KOPT-K1 (cell line): ENCODE measurements at regions not wholly inside any gene's neighbourhood (a gene's known extent, or its start where the extent isn't known, plus 50 kb on each side); places are given as distances from the start of the nearest gene placed in this dataset.

Experiments
- H3K27ac ChIP-seq: fragments of 200-600 bp; sonication (generic); 2 replicates; pipeline ENCODE4 v1.5.1; 2016; ENCODE audit warnings: antibody characterized with exemption, mild to moderate bottlenecking, low read depth, low read length; ENCODE audit not compliant: poor library complexity, severe bottlenecking
- H3K36me3 ChIP-seq: fragments of 200-600 bp; sonication (generic); 2 replicates; pipeline ENCODE4 v1.5.1; 2017; ENCODE audit warnings: antibody characterized with exemption, mild to moderate bottlenecking, low read length, moderate library complexity; ENCODE audit not compliant: insufficient read depth
- H3K9me3 ChIP-seq: fragments of 200-600 bp; sonication (generic); 2 replicates; pipeline ENCODE4 v1.5.1; 2017; ENCODE audit warnings: antibody characterized with exemption, low read length, mild to moderate bottlenecking; ENCODE audit not compliant: insufficient read depth, poor library complexity, severe bottlenecking

DNA sequence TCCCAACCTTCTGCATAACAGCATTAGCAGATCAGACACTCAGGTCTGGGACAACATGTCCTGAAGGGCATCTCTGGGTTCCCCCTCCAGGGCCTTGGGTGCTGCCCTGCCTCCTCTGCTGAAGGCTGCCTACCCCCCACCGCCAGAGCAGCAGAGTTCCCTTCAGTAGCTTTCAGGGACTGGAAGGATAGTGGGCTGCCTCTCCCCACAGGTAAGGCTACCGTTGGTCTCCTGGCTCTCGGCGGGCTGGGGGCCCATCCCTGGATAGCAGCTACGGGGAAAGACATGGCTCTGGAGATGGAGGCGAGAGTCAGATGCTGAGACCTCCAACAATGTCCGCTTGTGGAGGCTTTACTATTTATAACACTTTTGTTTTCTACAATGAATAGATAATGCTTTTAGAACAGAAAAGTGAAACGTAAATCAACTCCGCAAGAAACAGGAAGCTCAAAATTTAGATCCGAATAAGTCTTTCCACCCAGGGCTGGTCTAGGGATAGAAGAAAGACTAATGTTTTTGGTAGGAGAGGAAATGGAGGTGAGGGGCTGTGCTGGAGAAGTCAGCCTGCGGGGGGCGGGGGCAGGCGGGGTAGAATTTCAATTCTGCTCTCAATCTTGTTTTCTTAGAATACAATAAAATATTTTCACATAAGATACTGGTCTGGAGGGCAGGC lies 58.4 kb downstream of the ARL4C start:
- Histone ChIP-seq H3K27ac (peak overlapping the region; percentile 66), H3K9me3 (no peaks in the 10 kb centered on the region), H3K36me3 (no peaks in the 10 kb centered on the region)

DNA sequence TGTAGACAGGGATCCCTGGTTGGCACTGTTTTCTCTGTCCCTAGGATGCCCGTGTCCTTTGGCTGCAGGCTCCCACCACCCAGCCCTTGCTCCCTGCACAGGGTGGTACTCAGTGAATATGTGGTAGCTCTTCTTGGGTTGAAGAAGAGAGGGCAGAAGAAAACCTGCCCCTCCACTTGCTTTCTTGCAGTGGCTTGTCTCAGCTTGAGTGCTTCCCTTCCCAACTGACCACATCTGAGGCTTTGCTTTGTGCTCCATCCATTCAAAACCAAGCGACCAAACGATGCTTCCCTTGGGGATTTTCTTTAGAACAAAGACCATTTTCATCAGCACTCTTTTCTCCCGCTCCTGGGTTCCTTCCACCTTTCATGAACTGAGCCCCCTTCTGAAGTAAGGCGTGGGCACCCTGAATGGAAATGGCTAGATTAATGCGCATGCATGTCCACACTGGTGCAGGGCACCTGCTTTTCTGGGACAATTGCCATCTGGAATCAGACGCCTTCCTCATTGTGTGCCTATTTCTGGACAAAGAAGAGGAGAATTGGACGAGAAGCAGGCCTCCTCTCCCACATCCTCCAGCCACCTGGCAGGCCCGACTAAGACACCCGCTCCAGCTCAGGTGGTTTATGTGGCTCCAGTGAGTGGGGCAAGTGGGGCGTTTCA lies 59.1 kb downstream of the ARL4C start:
- Histone ChIP-seq H3K9me3 (no peaks in the 10 kb centered on the region), H3K36me3 (no peaks in the 10 kb centered on the region), H3K27ac (peak overlapping the region; percentile 66)

DNA sequence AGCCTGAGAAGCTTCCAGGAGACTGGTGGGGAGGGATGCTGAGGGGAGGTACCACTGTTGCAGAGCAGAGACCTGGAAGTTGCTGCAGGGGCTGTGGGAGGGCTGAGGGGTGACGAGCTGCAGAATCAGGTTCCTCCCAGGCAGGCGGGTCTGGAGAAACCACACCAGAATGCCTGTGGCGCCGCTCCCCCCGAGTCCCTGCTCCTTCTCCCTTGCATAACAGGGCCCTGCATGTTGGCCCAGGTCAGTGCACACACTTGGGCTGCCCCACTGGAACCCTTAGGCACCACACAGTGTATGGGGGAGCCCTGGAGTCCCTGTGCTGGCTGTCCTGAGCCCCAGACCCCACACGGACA lies 60.4 kb downstream of the ARL4C start:
- Histone ChIP-seq H3K36me3 (no peaks in the 10 kb centered on the region), H3K27ac (peak overlapping the region; percentile 66), H3K9me3 (no peaks in the 10 kb centered on the region)

DNA sequence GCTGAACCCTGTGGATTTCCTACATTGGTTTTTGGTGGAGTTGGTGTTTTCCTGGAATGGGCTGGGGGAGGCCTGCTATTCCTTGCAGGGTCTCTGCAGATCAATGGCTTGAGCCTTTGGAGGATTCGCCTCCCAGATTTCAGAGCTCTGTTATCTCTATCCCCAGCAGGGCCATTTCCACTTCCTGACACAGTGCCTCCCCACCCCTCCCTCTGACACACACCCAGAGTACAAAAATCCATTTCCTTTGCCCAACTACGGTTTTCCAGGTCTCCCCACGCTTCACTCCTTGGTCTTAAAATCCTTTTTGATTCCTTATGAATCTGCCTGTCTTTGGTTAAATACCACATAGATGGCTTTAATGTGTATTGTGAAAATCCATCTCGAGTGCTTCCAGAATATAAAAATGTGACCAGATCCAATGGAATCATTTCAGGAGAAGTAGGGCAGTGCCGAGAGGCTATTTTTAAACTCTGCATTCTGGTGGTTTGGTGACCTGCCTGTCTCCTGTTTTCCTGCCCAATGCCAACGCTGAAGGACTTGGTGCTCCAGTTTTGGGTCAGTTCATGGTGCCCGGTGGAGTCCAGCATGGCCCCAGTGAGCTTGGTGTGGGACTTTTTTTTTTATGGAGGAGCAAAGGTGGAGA lies 60.9 kb downstream of the ARL4C start:
- Histone ChIP-seq H3K27ac (peak overlapping the region; percentile 66), H3K36me3 (no peaks in the 10 kb centered on the region), H3K9me3 (no peaks in the 10 kb centered on the region)

DNA sequence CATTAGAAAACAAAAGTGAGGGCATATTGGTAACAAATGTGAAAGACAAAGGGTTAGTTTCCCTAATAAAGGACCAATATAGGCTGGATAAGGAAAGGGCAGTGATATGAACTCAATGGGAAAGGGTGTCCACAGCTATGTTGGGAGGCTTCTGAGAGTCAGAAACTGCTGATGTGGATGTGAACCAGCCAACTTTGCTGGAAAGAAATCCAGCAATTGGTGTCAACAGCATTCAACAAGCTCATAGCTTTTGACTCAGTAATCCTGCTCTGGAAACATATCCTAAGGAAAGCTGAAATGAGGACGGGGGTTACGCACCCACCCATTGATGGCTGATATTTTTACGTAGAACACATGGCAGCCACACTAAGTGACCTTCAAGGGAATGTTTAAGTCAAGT lies 63.7 kb downstream of the ARL4C start:
- peak overlapping the region; percentile 36 for H3K27ac ChIP-seq
- H3K36me3 ChIP-seq, result no peaks in the 10 kb centered on the region
- H3K9me3 ChIP-seq, result no peaks in the 10 kb centered on the region

DNA sequence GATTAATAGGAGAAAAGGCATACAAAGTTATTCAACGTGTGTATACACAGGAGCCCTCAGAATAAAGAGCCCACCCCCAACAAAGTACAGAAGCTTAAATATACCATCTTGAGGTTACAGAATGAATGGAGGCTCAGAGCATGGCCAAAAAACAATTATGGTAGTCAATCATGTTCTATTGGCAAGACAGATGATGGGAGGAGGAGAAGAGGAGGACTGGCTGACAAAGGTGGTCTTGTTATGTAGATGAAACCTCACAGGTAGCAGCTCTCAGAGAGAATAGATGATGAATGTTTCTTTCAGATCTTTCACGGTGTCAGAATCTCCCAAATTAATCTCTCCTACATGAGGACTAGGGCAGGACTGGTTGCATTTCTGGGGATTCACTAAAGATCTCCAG lies 66.0 kb downstream of the ARL4C start:
- Histone ChIP-seq H3K27ac (no peak overlapping the region), H3K9me3 (no peaks in the 10 kb centered on the region), H3K36me3 (no peaks in the 10 kb centered on the region)

DNA sequence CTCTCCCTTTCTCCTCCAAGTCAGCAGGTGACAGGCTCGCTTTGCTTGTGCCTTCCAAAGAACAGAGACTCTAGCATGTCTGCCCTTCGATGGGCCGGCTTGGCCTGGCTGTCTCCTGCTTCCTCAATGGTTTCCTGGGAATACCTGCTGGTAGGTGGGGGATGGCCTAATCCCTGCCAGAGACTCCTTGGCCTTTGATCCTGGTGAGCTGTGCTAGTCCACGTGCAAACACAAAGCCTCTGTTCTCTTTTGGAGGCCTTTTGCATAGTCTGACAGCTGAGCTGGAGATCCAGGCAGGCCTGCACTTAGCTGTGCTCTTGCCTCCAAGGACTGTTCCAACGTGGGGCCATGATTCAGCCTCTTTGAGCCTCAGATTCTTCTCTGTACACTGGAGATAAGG lies 67.6 kb downstream of the ARL4C start:
- H3K27ac ChIP-seq, result peak overlapping the region; percentile 99
- H3K9me3 ChIP-seq, result no peaks in the 10 kb centered on the region
- no peaks in the 10 kb centered on the region for H3K36me3 ChIP-seq

DNA sequence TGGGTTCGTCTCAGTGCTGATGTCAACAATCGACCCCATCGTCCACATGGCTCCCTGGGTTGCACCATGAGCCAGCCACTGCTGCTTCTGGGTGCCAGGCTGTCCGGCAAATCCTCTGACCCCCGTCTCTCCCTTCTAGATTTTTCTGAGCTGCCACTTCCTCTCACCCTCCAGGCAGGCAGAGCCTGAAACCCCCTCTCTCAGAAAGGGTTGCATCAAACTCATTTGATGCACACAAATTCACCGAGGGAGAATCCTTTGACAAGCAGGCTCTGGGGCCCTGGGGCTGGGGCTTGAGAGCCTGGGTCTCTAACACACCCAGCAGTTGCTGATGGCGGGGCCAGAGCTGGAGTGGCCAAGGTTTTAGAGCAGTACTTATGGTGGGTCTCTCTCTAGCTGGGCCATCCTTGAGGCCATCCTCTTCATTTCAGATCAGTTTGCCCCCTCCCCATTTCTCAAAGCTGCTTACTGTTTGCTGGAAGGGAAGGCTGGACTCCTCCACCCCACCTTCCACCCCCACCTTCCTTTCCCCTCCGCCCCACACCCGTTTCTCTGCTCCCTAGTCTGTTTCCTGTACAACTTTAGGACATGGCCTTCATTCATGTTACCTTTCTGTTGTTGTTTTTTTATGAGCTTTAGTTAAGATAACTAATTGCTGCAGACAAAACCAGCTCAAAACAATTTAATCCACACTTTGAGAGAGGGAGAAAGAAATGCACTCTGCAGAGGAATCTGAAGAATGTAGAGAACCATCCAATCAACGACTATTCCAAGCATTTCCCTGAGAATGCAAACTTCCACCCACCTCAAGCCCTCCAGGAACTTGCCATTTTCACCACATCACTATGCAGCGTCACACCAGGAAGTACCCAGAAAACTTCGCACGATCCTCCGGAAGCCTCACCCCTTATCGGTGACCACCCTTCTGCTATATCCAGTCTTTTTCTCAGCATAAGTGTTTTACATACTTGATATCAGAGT lies 69.5 kb downstream of the ARL4C start:
- peak overlapping the region; percentile 99 for H3K27ac ChIP-seq
- no peaks in the 10 kb centered on the region for H3K36me3 ChIP-seq
- no peaks in the 10 kb centered on the region for H3K9me3 ChIP-seq

DNA sequence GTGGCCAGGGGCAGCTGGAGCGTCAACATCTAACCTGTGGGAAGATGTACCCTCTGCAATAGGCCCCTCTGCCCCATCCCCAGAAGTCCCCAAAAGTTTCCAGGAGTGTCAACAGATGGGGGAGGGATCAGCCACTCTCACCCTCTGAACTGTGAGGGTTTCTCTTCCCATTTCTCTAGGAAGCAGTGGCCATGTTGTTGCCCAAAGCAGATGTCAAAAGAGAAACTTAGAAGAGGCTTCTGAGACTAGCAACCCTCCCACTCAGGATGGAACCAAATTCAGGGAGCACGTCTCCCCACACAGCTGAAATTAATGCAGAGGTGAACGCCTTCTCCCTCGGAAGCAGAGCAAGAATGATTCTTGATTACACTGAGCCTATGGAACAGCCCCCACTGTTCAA lies 70.3 kb downstream of the ARL4C start:
- H3K27ac ChIP-seq, result peak overlapping the region; percentile 99
- H3K36me3 ChIP-seq, result no peaks in the 10 kb centered on the region
- H3K9me3 ChIP-seq, result no peaks in the 10 kb centered on the region

DNA sequence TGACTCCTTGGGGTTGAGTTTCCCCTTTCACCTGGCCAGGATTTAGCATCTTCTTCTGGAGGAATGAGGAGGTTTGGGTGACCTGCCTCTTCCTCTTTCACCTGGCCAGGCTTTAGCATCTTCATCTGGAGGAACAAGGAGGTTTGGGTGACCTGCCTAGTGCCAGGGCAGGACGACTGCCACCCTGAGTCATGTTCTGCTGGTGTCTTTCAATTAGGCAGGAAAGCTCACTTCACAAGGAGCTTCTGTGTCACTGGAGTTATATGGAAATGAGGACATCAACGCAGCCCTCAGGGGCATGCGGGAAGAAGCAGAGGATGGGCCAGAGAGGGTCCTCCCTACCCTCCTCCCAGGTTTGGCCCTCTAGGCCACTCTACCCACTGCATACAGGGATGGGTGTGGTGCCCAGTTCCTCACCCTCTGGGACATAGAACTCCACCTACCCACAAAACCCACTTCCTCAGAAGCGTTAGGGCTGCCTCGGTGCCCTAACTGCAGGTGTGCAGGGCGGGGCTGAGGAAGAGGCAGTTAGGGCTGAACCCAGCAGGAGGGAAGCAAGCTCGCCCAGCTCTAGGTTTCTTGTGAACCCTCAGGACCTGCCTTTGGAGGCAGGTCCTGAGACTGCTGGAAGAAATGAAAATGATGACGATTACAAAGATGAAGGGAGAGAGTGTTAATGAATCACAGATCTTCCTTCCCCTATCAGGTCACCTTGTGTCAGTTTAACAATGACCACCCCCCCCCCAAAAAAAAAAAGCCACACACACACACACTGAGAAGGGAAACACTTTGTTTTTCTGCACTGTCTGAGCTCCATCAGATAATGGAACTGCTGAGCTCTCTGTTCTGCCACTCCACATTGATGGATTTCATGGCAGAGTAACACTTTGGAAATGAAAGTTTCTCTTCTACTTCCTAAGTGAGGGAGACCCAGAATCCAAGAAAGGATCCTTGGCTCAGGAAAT lies 71.0 kb downstream of the ARL4C start:
- Histone ChIP-seq H3K9me3 (no peaks in the 10 kb centered on the region), H3K36me3 (no peaks in the 10 kb centered on the region), H3K27ac (peak overlapping the region; percentile 99)

DNA sequence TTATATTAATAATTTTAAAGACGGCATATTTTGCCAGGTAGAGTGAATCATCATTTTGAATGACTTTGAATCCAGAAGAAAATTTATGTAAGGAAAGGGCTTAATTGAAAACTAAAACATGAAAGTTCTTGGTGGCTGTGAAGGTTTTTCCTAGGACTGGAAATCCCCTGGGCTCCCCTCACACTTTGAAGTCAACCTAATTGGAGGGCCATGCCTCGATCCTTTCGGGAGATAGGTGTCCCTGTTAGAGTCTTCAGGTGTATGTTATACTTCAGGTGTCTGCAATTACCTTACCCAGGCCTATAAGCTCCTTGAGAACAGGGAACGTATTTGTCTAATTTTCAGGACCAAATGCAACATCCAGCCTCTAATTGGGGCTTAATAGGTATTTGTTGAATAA lies 73.0 kb downstream of the ARL4C start:
- no peaks in the 10 kb centered on the region for H3K36me3 ChIP-seq
- no peaks in the 10 kb centered on the region for H3K9me3 ChIP-seq
- peak overlapping the region; percentile 99 for H3K27ac ChIP-seq

DNA sequence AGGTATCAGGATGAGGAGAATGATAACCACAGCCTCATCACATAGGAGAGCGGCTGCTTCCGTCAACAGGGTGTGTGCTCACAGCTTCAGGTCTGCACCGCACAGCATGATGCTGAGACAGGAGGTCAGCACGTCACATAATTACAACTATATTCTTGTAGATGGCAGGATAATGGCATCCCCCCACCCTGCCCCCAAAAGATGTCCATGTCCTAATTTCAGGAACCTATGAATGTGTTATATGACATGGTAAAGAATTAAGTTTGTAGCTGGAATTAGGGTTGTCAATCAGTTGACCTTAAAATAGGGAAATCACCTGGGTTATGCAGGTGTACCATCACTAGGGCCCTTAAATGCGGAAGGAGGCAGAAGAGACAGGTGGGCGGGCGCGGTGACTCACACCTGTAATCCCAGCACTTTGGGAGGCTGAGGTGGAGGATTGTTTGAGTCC lies 73.9 kb downstream of the ARL4C start:
- Histone ChIP-seq H3K9me3 (peaks cover 7% of the 10 kb centered on the region), H3K27ac (peak overlapping the region; percentile 99), H3K36me3 (no peaks in the 10 kb centered on the region)

DNA sequence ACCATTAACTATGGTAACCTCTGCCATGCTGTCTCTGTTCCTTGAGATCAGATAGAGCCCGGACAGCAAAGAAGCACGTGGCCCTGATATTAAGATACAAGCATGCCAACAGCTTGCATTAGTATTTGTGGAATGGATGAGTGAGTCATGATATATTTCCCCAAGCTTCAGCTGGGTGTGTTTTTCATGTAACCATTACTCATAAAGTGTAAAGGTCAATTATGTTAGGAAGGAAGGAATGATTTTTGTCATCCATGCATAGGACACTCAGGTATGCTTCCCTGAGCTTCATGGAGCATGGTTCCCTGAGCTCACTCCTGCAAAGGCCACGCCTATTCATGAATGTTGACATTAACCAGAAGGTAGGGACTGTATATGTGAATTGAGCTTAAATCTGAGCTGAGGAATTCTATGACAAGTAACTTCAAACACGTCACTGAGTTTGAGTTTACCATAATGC lies 74.6 kb downstream of the ARL4C start:
- H3K27ac ChIP-seq, result peak overlapping the region; percentile 99
- no peaks in the 10 kb centered on the region for H3K36me3 ChIP-seq
- peaks cover 11% of the 10 kb centered on the region for H3K9me3 ChIP-seq

DNA sequence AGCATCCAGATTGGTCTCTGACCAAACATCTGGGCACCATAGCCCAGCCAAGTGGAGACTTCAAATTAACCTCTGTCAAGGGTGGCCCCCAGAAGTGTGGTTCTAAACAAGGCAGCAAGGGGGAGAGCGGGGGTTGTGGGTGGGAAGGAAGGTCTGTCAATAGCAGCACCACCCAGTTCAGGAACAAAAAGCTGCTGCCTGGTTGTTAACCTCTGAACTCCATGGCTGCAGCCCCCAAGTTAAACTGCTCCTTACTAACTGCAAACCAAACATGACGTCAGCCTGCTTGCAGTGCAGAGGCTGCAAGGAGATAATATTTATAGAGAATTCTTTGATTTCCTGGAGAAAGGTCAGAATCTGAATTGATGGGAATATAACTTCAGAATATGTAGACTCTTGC lies 76.5 kb downstream of the ARL4C start:
- peak overlapping the region; percentile 58 for H3K27ac ChIP-seq

More for the DNA sequence above, 76.5 kb downstream of the ARL4C start:
- H3K9me3 ChIP-seq, result peaks cover 11% of the 10 kb centered on the region
- H3K36me3 ChIP-seq, result no peaks in the 10 kb centered on the region
